ENCODE measurements at regions not wholly inside any gene's neighbourhood (a gene's known extent, or its start where the extent isn't known, plus 50 kb on each side); places are given as distances from the start of the nearest gene placed in this dataset.

DNA sequence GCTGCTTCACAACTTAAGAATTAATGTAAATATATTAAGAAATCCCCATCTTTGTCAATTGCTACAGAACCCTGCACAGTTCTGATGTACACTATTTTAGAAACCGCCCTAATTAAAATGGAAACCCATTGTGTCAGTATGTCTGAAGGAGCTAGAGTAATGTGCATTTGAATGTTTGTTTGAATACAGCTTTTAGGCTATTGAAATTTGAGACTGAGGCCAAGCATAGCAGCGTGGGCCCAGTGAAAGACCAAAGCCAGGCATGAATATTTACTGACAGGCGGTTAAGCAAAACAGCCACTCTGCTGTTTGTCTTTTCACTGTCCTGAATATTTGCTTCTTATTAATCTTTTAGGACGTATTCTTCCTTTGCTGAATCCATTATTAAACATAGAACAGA is 252.3 kb downstream of the IZUMO3 start:
- Mint-ChIP-seq H3K27ac (no peak overlapping the region), H3K4me3 (no peak overlapping the region)
- TF ChIP-seq CTCF (IDR thresholded peaks at IDR 0.05; ENCODE audit: unreplicated experiment): no peak

GRCh38 chr9:24286761-24287160 is 258.9 kb downstream of the IZUMO3 start:
- Mint-ChIP-seq H3K27me3 (ENCODE audit: low read depth) (no peaks in the 10 kb centered on the region), H3K4me1 (no peaks in the 10 kb centered on the region), H3K9me3 (peaks cover 22% of the 10 kb centered on the region), H3K4me3 (no peak overlapping the region), H3K36me3 (no peaks in the 10 kb centered on the region), H3K27ac (no peak overlapping the region)
- no peak for TF ChIP-seq CTCF (IDR thresholded peaks at IDR 0.05; ENCODE audit: unreplicated experiment)
- DNase-seq (ENCODE audit: low spot score in 2 of 2, unreplicated experiment in 2 of 2): no peak

More for the DNA sequence above, 252.3 kb downstream of the IZUMO3 start:
- peaks cover 4% of the 10 kb centered on the region for H3K4me1 Mint-ChIP-seq
- H3K9me3 Mint-ChIP-seq: peaks cover 22% of the 10 kb centered on the region
- no peaks in the 10 kb centered on the region for H3K36me3 Mint-ChIP-seq
- H3K27me3 Mint-ChIP-seq (ENCODE audit: low read depth): no peaks in the 10 kb centered on the region
- DNase-seq (ENCODE audit: low spot score in 2 of 2, unreplicated experiment in 2 of 2): no peak

- Mint-ChIP-seq H3K4me3 (no peak overlapping the region), H3K27me3 (ENCODE audit: low read depth) (no peaks in the 10 kb centered on the region), H3K4me1 (no peaks in the 10 kb centered on the region), H3K27ac (no peak overlapping the region), H3K9me3 (no peaks in the 10 kb centered on the region), H3K36me3 (no peaks in the 10 kb centered on the region)
- DNase-seq (ENCODE audit: low spot score in 2 of 2, unreplicated experiment in 2 of 2): no peak
- no peak for TF ChIP-seq CTCF (IDR thresholded peaks at IDR 0.05; ENCODE audit: unreplicated experiment)
Measured at GRCh38 chr9:24258626-24259025, 287.1 kb downstream of the IZUMO3 start.

GRCh38 chr9:24257726-24258125 is 288.0 kb downstream of the IZUMO3 start:
- no peak overlapping the region for H3K27ac Mint-ChIP-seq
- TF ChIP-seq CTCF (IDR thresholded peaks at IDR 0.05; ENCODE audit: unreplicated experiment): no peak
- no peaks in the 10 kb centered on the region for H3K36me3 Mint-ChIP-seq
- no peak overlapping the region for H3K4me3 Mint-ChIP-seq
- no peaks in the 10 kb centered on the region for H3K4me1 Mint-ChIP-seq
- no peaks in the 10 kb centered on the region for H3K27me3 Mint-ChIP-seq (ENCODE audit: low read depth)
- no peak for DNase-seq (ENCODE audit: low spot score in 2 of 2, unreplicated experiment in 2 of 2)
- H3K9me3 Mint-ChIP-seq: peaks cover 9% of the 10 kb centered on the region

- H3K9me3 Mint-ChIP-seq: peaks cover 12% of the 10 kb centered on the region
- DNase-seq (ENCODE audit: low spot score in 2 of 2, unreplicated experiment in 2 of 2): no peak
- H3K4me1 Mint-ChIP-seq: no peaks in the 10 kb centered on the region
- no peaks in the 10 kb centered on the region for H3K27me3 Mint-ChIP-seq (ENCODE audit: low read depth)
- H3K36me3 Mint-ChIP-seq: no peaks in the 10 kb centered on the region
- H3K4me3 Mint-ChIP-seq: no peak overlapping the region
- TF ChIP-seq CTCF (IDR thresholded peaks at IDR 0.05; ENCODE audit: unreplicated experiment): no peak
- H3K27ac Mint-ChIP-seq: no peak overlapping the region
Measured at GRCh38 chr9:24245988-24246387, 299.7 kb downstream of the IZUMO3 start.

GRCh38 chr9:24242576-24242975 is 303.1 kb downstream of the IZUMO3 start:
- no peak for TF ChIP-seq CTCF (IDR thresholded peaks at IDR 0.05; ENCODE audit: unreplicated experiment)
- Mint-ChIP-seq H3K4me1 (no peaks in the 10 kb centered on the region), H3K9me3 (peaks cover 21% of the 10 kb centered on the region), H3K36me3 (no peaks in the 10 kb centered on the region), H3K27ac (no peak overlapping the region), H3K4me3 (no peak overlapping the region), H3K27me3 (ENCODE audit: low read depth) (no peaks in the 10 kb centered on the region)
- DNase-seq (ENCODE audit: low spot score in 2 of 2, unreplicated experiment in 2 of 2): no peak

Measured in mesothelial cell of epicardium (in vitro differentiated cells).